Osteoblast (primary cell): ENCODE measurements at regions not wholly inside any gene's neighbourhood (a gene's known extent, or its start where the extent isn't known, plus 50 kb on each side); places are given as distances from the start of the nearest gene placed in this dataset.

Experiments used
- DNase-seq: peaks from one replicate; pipeline ENCODE4 v3.0.0; 2011; ENCODE audit warnings: low spot score, mixed read lengths; ENCODE audit not compliant: insufficient read length; ENCODE audit errors: missing footprints
- H2AFZ ChIP-seq: 2 replicates; pipeline ENCODE4 v1.6.0; 2011; ENCODE audit warnings: mild to moderate bottlenecking, low read length
- H3K27ac ChIP-seq: 2 replicates; pipeline ENCODE4 v1.5.1; 2011; ENCODE audit warnings: mild to moderate bottlenecking, low read depth, low read length, moderate library complexity
- H3K27me3 ChIP-seq: 2 replicates; pipeline ENCODE4 v1.6.0; 2012; ENCODE audit warnings: mild to moderate bottlenecking, control low read depth, inconsistent platforms, low read length, moderate library complexity; ENCODE audit not compliant: insufficient read depth
- H3K36me3 ChIP-seq: 2 replicates; pipeline ENCODE4 v1.5.1; 2011; ENCODE audit warnings: mild to moderate bottlenecking, low read length, control low read depth, moderate library complexity; ENCODE audit not compliant: insufficient read depth
- H3K4me1 ChIP-seq: 2 replicates; pipeline ENCODE4 v1.5.1; 2011; ENCODE audit warnings: mild to moderate bottlenecking, low read length, control low read depth, moderate library complexity; ENCODE audit not compliant: insufficient read depth
- H3K4me2 ChIP-seq: 2 replicates; pipeline ENCODE4 v1.6.0; 2011; ENCODE audit warnings: mild to moderate bottlenecking, low read length; ENCODE audit not compliant: insufficient read depth
- H3K4me3 ChIP-seq: fragments of 200-600 bp; sonication (generic); 3 replicates; pipeline ENCODE4 v1.5.1; 2012; ENCODE audit warnings: mild to moderate bottlenecking, low read length, inconsistent platforms; ENCODE audit not compliant: insufficient read depth
- H3K79me2 ChIP-seq: 2 replicates; pipeline ENCODE4 v1.6.0; 2012; ENCODE audit warnings: mild to moderate bottlenecking, low read length, control low read depth, inconsistent platforms; ENCODE audit not compliant: insufficient read depth
- H3K9me3 ChIP-seq: 2 replicates; pipeline ENCODE4 v1.5.1; 2011; ENCODE audit warnings: low read depth, low read length, control low read depth
- H4K20me1 ChIP-seq: 2 replicates; pipeline ENCODE4 v1.6.0; 2012; ENCODE audit warnings: mild to moderate bottlenecking, low read length, control low read depth; ENCODE audit not compliant: insufficient read depth
- CTCF ChIP-seq: IDR thresholded peaks from 2 replicates; pipeline ENCODE4 v1.5.1; 2011; ENCODE audit warnings: mild to moderate bottlenecking, low read depth, low read length, moderate library complexity; ENCODE audit errors: extremely low read depth

GRCh38 chr18:30613467-30613801 is 429.1 kb downstream of the DSC3 start:
- H3K27ac ChIP-seq: no peak overlapping the region
- H3K9me3 ChIP-seq: no peaks in the 10 kb centered on the region
- no peak overlapping the region for H2AFZ ChIP-seq
- no peaks in the 10 kb centered on the region for H3K27me3 ChIP-seq
- no peaks in the 10 kb centered on the region for H3K36me3 ChIP-seq
- no peak overlapping the region for H3K4me3 ChIP-seq
- no peaks in the 10 kb centered on the region for H4K20me1 ChIP-seq
- H3K79me2 ChIP-seq: no peaks in the 10 kb centered on the region
- DNase-seq: no peak
- H3K4me1 ChIP-seq: no peaks in the 10 kb centered on the region
- H3K4me2 ChIP-seq: no peak overlapping the region
- TF ChIP-seq CTCF: no peak

GRCh38 chr18:30601541-30601940 is 441.0 kb downstream of the DSC3 start:
- no peaks in the 10 kb centered on the region for H4K20me1 ChIP-seq
- H3K79me2 ChIP-seq: no peaks in the 10 kb centered on the region
- no peak for TF ChIP-seq CTCF
- H3K36me3 ChIP-seq: no peaks in the 10 kb centered on the region
- no peak for DNase-seq
- no peak overlapping the region for H2AFZ ChIP-seq
- no peak overlapping the region for H3K27ac ChIP-seq
- no peak overlapping the region for H3K4me3 ChIP-seq
- no peaks in the 10 kb centered on the region for H3K4me1 ChIP-seq
- no peaks in the 10 kb centered on the region for H3K27me3 ChIP-seq
- no peak overlapping the region for H3K4me2 ChIP-seq
- no peaks in the 10 kb centered on the region for H3K9me3 ChIP-seq

GRCh38 chr18:30597202-30597601 is 445.3 kb downstream of the DSC3 start:
- Histone ChIP-seq H3K4me1 (no peaks in the 10 kb centered on the region), H3K27ac (no peak overlapping the region), H2AFZ (no peak overlapping the region), H3K79me2 (no peaks in the 10 kb centered on the region), H3K36me3 (no peaks in the 10 kb centered on the region), H4K20me1 (no peaks in the 10 kb centered on the region), H3K4me2 (no peak overlapping the region), H3K27me3 (no peaks in the 10 kb centered on the region), H3K4me3 (no peak overlapping the region), H3K9me3 (peaks cover 4% of the 10 kb centered on the region)
- no peak for TF ChIP-seq CTCF
- DNase-seq: no peak

GRCh38 chr18:30596635-30597034 is 445.9 kb downstream of the DSC3 start:
- DNase-seq: peak; percentile 35
- no peaks in the 10 kb centered on the region for H3K27me3 ChIP-seq
- no peak overlapping the region for H3K4me3 ChIP-seq
- H3K36me3 ChIP-seq: no peaks in the 10 kb centered on the region
- H3K79me2 ChIP-seq: no peaks in the 10 kb centered on the region
- peaks cover 4% of the 10 kb centered on the region for H3K9me3 ChIP-seq
- no peaks in the 10 kb centered on the region for H3K4me1 ChIP-seq
- no peak overlapping the region for H3K4me2 ChIP-seq
- no peak overlapping the region for H3K27ac ChIP-seq
- no peak for TF ChIP-seq CTCF
- H2AFZ ChIP-seq: no peak overlapping the region
- H4K20me1 ChIP-seq: no peaks in the 10 kb centered on the region
